ENCODE measurements at regions not wholly inside any gene's neighbourhood (a gene's known extent, or its start where the extent isn't known, plus 50 kb on each side); places are given as distances from the start of the nearest gene placed in this dataset.

GRCh38 chr2:173835726-173836125 is 129.4 kb downstream of the SP3 start:
- TF ChIP-seq CTCF (IDR thresholded peaks at IDR 0.05; ENCODE audit: poor library complexity, severe bottlenecking) (no peak), EZH2 (IDR thresholded peaks at IDR 0.05; ENCODE audit: borderline replicate concordance, insufficient read depth, low read length, poor library complexity, severe bottlenecking) (no peak)

All from neural cell (in vitro differentiated cells).